Adrenal gland (tissue), 9 donors: ENCODE measurements at regions not wholly inside any gene's neighbourhood (a gene's known extent, or its start where the extent isn't known, plus 50 kb on each side); places are given as distances from the start of the nearest gene placed in this dataset.

Source experiments
- DNase-seq, 7 donors: peaks; one replicate each; pipeline ENCODE4 v3.0.0-alpha.2; 2019 to 2020
- H3K27ac ChIP-seq, 5 donors: fragments of 200-600 bp; sonication (generic) in 4 of 5; 1 replicate in 3 of 5; 2 replicates in 2 of 5; pipeline versions ENCODE4 v1.5.1 to v1.8.0; 2016 to 2020; ENCODE audit warnings: mild to moderate bottlenecking in 1 of 5
- H3K27me3 ChIP-seq: fragments of 200-600 bp; 2 replicates; pipeline ENCODE4 v1.8.0; 2021
- H3K36me3 ChIP-seq, 2 donors: fragments of 200-600 bp; replicated peaks in 1 of 2; 1 replicate in 1 of 2; 2 replicates in 1 of 2; pipeline versions ENCODE4 v1.5.1 to v1.8.0; 2018 to 2022
- H3K4me1 ChIP-seq, 2 donors: fragments of 200-600 bp; replicated peaks in 1 of 2; 1 replicate in 1 of 2; 2 replicates in 1 of 2; pipeline versions ENCODE4 v1.5.1 to v1.8.0; 2018 to 2021
- H3K4me3 ChIP-seq, 4 donors: fragments of 200-600 bp; sonication (generic) in 3 of 4; one replicate each; pipeline ENCODE4 v1.5.1; 2016 to 2018
- H3K9me3 ChIP-seq, 3 donors: fragments of 200-600 bp; sonication (generic) in 1 of 3; replicated peaks in 1 of 3; 1 replicate in 2 of 3; 2 replicates in 1 of 3; pipeline versions ENCODE4 v1.5.1 to v1.8.0; 2016 to 2021
- POLR2A ChIP-seq, 2 donors: fragments of 450-650 bp; IDR thresholded peaks; one replicate each; pipeline ENCODE4 v1.6.1; 2017; ENCODE audit warnings: antibody characterized with exemption in 2 of 2, mild to moderate bottlenecking in 2 of 2, moderate library complexity in 1 of 2
- WGBS, 4 donors: extraction: QIAGEN DNeasy Blood & Tissue Kit in 2 of 4; methylation state at CpG; one replicate each; pipeline versions ENCODE4 v1.1.5 to v1.1.7; 2013 to 2017; 5-methylcytosine and 5-hydroxymethylcytosine counted together
- intact Hi-C, 2 donors: fragments of 100-400 bp; cut with DNase I; formaldehyde crosslinking; loops; one replicate each; pipeline versions ENCODE4 v1.14.1 to v1.15.0; 2022 to 2023
- TF ChIP-seq, protein P1 (sequence below), 6 experiments: fragments of 450-650 bp in 4 of 6; fragments of 200-600 bp in 2 of 6; sonication (generic) in 1 of 6; IDR thresholded peaks; 1 replicate in 5 of 6; 2 replicates in 1 of 6; pipeline versions ENCODE4 v1.5.1 to v1.8.0; 2016 to 2021; ENCODE audit warnings: antibody characterized with exemption in 6 of 6, mild to moderate bottlenecking in 2 of 6, moderate library complexity in 1 of 6
- donor health status: healthy with polysubstance abuse.
- donor health status: Bipolar disorder and iron deficiency.
- donor health status: DM: yes; HTN: yes; CAD: no.
- donor health status: DM: no; HTN: no; CAD: no.
- donor health status: DM: no; HTN: no; CAD: no.

DNA sequence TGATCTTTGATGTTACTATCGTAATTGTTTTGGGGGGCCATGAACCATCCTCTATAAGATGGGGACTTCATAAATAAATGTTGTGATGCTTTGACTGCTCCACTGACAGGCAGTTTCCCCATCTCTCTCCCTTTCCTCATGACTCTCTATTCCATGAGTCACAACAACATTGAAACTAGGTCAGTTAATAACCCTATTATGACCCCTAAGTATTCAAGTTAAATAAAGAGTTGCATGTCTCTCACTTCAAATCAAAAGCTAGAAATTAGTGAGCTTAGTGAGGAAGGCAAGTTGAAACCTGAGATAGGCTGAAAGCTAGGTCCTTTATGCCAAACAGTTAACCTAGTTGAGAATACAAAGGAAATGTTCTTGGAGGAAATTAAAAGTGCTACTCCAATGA lies 491.0 kb downstream of the HAO1 start:
- TF ChIP-seq POLR2A (IDR thresholded peaks at IDR 0.05): no peak
- TF ChIP-seq, protein P1, sequence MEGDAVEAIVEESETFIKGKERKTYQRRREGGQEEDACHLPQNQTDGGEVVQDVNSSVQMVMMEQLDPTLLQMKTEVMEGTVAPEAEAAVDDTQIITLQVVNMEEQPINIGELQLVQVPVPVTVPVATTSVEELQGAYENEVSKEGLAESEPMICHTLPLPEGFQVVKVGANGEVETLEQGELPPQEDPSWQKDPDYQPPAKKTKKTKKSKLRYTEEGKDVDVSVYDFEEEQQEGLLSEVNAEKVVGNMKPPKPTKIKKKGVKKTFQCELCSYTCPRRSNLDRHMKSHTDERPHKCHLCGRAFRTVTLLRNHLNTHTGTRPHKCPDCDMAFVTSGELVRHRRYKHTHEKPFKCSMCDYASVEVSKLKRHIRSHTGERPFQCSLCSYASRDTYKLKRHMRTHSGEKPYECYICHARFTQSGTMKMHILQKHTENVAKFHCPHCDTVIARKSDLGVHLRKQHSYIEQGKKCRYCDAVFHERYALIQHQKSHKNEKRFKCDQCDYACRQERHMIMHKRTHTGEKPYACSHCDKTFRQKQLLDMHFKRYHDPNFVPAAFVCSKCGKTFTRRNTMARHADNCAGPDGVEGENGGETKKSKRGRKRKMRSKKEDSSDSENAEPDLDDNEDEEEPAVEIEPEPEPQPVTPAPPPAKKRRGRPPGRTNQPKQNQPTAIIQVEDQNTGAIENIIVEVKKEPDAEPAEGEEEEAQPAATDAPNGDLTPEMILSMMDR (IDR thresholded peaks at IDR 0.05): no peak
- no peak overlapping the region for H3K4me3 ChIP-seq
- no peaks in the 10 kb centered on the region for H3K27me3 ChIP-seq
- intact Hi-C loops: no loop called here
- no peak overlapping the region for H3K27ac ChIP-seq
- no peak for DNase-seq
- H3K36me3 ChIP-seq: no peaks in the 10 kb centered on the region
- H3K4me1 ChIP-seq: no peaks in the 10 kb centered on the region
- 56 to 75% (median 62%) methylated on average over 1 of the region's 1 CpG for WGBS, 4 donors
- H3K9me3 ChIP-seq: no peaks in the 10 kb centered on the region

DNA sequence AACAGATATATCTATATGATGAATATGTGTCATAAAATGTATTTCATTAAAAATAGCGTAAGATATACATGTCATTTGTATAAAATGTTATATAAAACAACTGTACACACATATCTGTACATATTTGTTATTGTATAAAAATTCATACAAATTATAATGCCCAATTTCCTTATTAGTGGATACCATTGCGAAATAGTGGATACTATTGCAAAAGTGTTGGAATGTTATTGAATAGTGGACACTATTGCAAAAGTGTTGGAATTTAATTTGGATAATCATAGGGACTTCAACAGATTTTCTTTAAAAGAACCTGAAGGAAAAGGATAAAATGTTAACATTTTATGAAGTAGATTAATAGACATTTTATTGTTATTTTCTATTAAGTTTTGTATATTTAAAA lies 487.4 kb downstream of the HAO1 start:
- WGBS, 4 donors: 78 to 91% (median 87%) methylated on average over 2 of the region's 2 CpGs
- TF ChIP-seq, protein P1 (IDR thresholded peaks at IDR 0.05): no peak
- TF ChIP-seq POLR2A (IDR thresholded peaks at IDR 0.05): no peak
- DNase-seq: no peak
- intact Hi-C loops: no loop called here
- no peaks in the 10 kb centered on the region for H3K4me1 ChIP-seq
- no peaks in the 10 kb centered on the region for H3K36me3 ChIP-seq
- no peak overlapping the region for H3K27ac ChIP-seq
- H3K27me3 ChIP-seq: no peaks in the 10 kb centered on the region
- no peaks in the 10 kb centered on the region for H3K9me3 ChIP-seq
- no peak overlapping the region for H3K4me3 ChIP-seq

DNA sequence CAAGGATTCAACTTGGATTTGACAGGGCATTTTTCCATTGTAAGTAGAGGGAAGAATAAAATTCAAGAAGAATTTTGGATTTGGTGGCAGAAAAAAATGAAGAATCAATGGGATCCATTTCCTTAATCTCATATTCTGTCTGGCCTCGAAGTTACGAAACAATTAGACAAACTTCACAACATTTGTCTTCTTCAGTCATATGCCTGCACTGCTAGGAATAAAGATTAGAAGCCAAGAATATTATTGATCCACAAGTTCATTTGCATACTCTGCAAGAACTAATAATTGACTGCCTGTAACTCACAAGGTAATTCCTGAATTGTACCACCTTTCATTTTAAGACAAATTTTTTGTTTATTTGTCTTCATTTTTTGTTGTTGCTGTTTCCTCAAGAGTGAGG lies 486.2 kb downstream of the HAO1 start:
- Histone ChIP-seq H3K27ac (no peak overlapping the region), H3K36me3 (no peaks in the 10 kb centered on the region), H3K4me1 (no peaks in the 10 kb centered on the region), H3K4me3 (no peak overlapping the region), H3K9me3 (no peaks in the 10 kb centered on the region), H3K27me3 (no peaks in the 10 kb centered on the region)
- TF ChIP-seq, protein P1 (IDR thresholded peaks at IDR 0.05): no peak
- no peak for DNase-seq
- 52 to 85% (median 70%) methylated on average over 2 of the region's 2 CpGs for WGBS, 4 donors
- intact Hi-C loops: no loop called here

DNA sequence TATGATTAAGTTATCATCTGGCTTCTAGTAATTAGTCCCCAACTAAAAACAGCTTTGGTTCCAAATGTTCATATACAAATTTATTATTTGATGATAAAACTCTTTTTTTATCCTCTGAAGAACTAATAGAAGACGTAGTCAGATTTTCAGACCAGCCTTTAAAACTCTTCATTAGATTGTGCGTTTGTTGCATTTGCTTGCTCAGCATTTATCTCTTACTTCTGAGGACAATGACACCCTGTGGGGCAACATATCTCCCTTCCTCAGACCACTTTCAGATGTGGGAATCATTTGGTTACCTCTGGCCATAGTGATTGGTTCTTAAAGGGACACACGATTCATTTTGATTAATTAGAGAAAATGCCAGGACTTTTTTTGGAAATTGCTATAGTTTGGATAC lies 481.8 kb downstream of the HAO1 start:
- no peak for DNase-seq
- no peaks in the 10 kb centered on the region for H3K27me3 ChIP-seq
- no peaks in the 10 kb centered on the region for H3K4me1 ChIP-seq
- H3K4me3 ChIP-seq: no peak overlapping the region
- TF ChIP-seq, protein P1 (IDR thresholded peaks at IDR 0.05): no peak
- TF ChIP-seq POLR2A (IDR thresholded peaks at IDR 0.05): no peak
- H3K36me3 ChIP-seq: no peaks in the 10 kb centered on the region
- H3K27ac ChIP-seq: no peak overlapping the region
- intact Hi-C loops: no loop called here
- no peaks in the 10 kb centered on the region for H3K9me3 ChIP-seq
- WGBS, 4 donors: 76 to 86% (median 84%) methylated on average over 3 of the region's 3 CpGs
